H1 (cell line): ENCODE measurements at regions not wholly inside any gene's neighbourhood (a gene's known extent, or its start where the extent isn't known, plus 50 kb on each side); places are given as distances from the start of the nearest gene placed in this dataset.
"Not testable (repeated sequence)": the region's sequence is repeated elsewhere in the genome, so short reads cannot be mapped to it uniquely, and the experiment has no call there.

Experiments used
- CTCF ChIA-PET: fragments of 300-600 bp; sonication (Branson Sonifier 250); formaldehyde crosslinking; loops from one replicate; lab custom pipeline; 2021; ENCODE audit not compliant: partially characterized antibody; lab: Charles Lee
- POLR2A ChIA-PET: fragments of 300-600 bp; sonication (Branson Sonifier 250); formaldehyde crosslinking; loops from one replicate; lab custom pipeline; 2021; ENCODE audit warnings: inconsistent platforms; ENCODE audit not compliant: partially characterized antibody; lab: Charles Lee
- DNase-seq, 2 experiments: peaks; one replicate each; pipeline versions ENCODE4 v3.0.0 to v3.0.0-alpha.2; 2010 to 2022; ENCODE audit warnings: low spot score in 2 of 2, low read depth in 1 of 2, mixed read lengths in 1 of 2
- FAIRE-seq: peaks from 2 replicates; lab custom pipeline; 2011; peaks lifted over from hg19 to GRCh38; lab: Jason Lieb, UNC
- H2AFZ ChIP-seq: 2 replicates; pipeline ENCODE4 v1.8.1; 2012; ENCODE audit warnings: low read length, inconsistent platforms
- H2AK5ac ChIP-seq: 2 replicates; pipeline ENCODE4 v1.6.1; 2013; ENCODE audit warnings: low read depth, low read length
- H2BK120ac ChIP-seq: replicated peaks from 2 replicates; pipeline ENCODE3; 2013; ENCODE audit warnings: low read depth, low read length, inconsistent platforms
- H2BK12ac ChIP-seq: 2 replicates; pipeline ENCODE4 v1.6.1; 2013; ENCODE audit warnings: low read depth, low read length
- H2BK15ac ChIP-seq: 2 replicates; pipeline ENCODE4 v1.6.1; 2013; ENCODE audit warnings: low read length
- H2BK20ac ChIP-seq: 2 replicates; pipeline ENCODE4 v1.6.1; 2013; ENCODE audit warnings: low read length
- H2BK5ac ChIP-seq: 2 replicates; pipeline ENCODE4 v1.6.1; 2013; ENCODE audit warnings: low read depth, low read length
- H3K14ac ChIP-seq: 2 replicates; pipeline ENCODE4 v1.6.1; 2013; ENCODE audit warnings: inconsistent platforms; ENCODE audit not compliant: insufficient read length
- H3K18ac ChIP-seq: 2 replicates; pipeline ENCODE4 v1.6.1; 2013; ENCODE audit warnings: low read length; ENCODE audit errors: extremely low read depth
- H3K23ac ChIP-seq: 2 replicates; pipeline ENCODE4 v1.6.1; 2013; ENCODE audit warnings: inconsistent platforms; ENCODE audit not compliant: insufficient read length
- H3K23me2 ChIP-seq: 2 replicates; pipeline ENCODE4 v1.6.1; 2013; ENCODE audit warnings: low read depth, low read length
- H3K27ac ChIP-seq: 2 replicates; pipeline ENCODE4 v1.6.1; 2011; ENCODE audit warnings: low read depth, low read length, inconsistent platforms
- H3K27me3 ChIP-seq, 4 experiments: replicated peaks in 1 of 4; 1 replicate in 1 of 4; 2 replicates in 3 of 4; pipeline versions ENCODE4 v1.6.1 to v1.8.1; 2011 to 2013; ENCODE audit warnings: low read length in 3 of 4, mild to moderate bottlenecking in 3 of 4, inconsistent platforms in 2 of 4, mixed read lengths in 2 of 4, moderate library complexity in 1 of 4; ENCODE audit not compliant: control insufficient read depth in 3 of 4, insufficient read depth in 3 of 4; ENCODE audit errors: extremely low read depth in 1 of 4
- H3K36me3 ChIP-seq, 4 experiments: 2 replicates each; pipeline versions ENCODE4 v1.6.1 to v1.8.1; 2011 to 2013; ENCODE audit warnings: mild to moderate bottlenecking in 4 of 4, low read length in 3 of 4, moderate library complexity in 2 of 4, control low read depth in 1 of 4, inconsistent platforms in 1 of 4; ENCODE audit not compliant: insufficient read depth in 4 of 4, control insufficient read depth in 2 of 4
- H3K4ac ChIP-seq: replicated peaks from 2 replicates; pipeline ENCODE3; 2013; ENCODE audit warnings: low read length, low read depth, mixed read lengths, inconsistent platforms; ENCODE audit not compliant: insufficient read length
- H3K4me1 ChIP-seq, 4 experiments: replicated peaks in 1 of 4; 1 replicate in 1 of 4; 2 replicates in 3 of 4; pipeline versions ENCODE4 v1.6.1 to v1.8.1; 2011 to 2013; ENCODE audit warnings: low read length in 3 of 4, inconsistent platforms in 2 of 4, mixed read lengths in 1 of 4; ENCODE audit not compliant: insufficient read depth in 4 of 4, control insufficient read depth in 3 of 4
- H3K4me2 ChIP-seq, 2 experiments: 2 replicates each; pipeline versions ENCODE4 v1.6.1 to v1.8.1; 2011 to 2013; ENCODE audit warnings: low read depth in 2 of 2, low read length in 2 of 2, control low read depth in 1 of 2, inconsistent platforms in 1 of 2, mild to moderate bottlenecking in 1 of 2; ENCODE audit not compliant: insufficient read depth in 1 of 2
- H3K4me3 ChIP-seq, 4 experiments: fragments of 200-600, 300-600 bp in 1 of 4; sonication (generic), shearing (Covaris generic), sonication (Bioruptor Twin) in 1 of 4; 2 replicates each; pipeline versions ENCODE4 v1.5.1 to v1.8.1; 2011 to 2016; ENCODE audit warnings: low read length in 4 of 4, low read depth in 3 of 4, control low read depth in 2 of 4, inconsistent platforms in 2 of 4, mild to moderate bottlenecking in 2 of 4, mixed read lengths in 1 of 4, moderate library complexity in 1 of 4; ENCODE audit not compliant: insufficient read depth in 2 of 4; ENCODE audit errors: extremely low read depth in 1 of 4
- H3K56ac ChIP-seq: replicated peaks from 2 replicates; pipeline ENCODE3; 2013; ENCODE audit warnings: low read depth, mild to moderate bottlenecking, mixed read lengths, low read length, inconsistent platforms; ENCODE audit not compliant: insufficient read length
- H3K79me1 ChIP-seq: 2 replicates; pipeline ENCODE4 v1.6.1; 2013; ENCODE audit warnings: low read depth, low read length, control low read depth
- H3K79me2 ChIP-seq, 2 experiments: 2 replicates each; pipeline versions ENCODE4 v1.6.1 to v1.8.1; 2012 to 2013; ENCODE audit warnings: low read length in 2 of 2, mild to moderate bottlenecking in 2 of 2, inconsistent platforms in 1 of 2; ENCODE audit not compliant: insufficient read depth in 2 of 2, control insufficient read depth in 1 of 2
- H3K9ac ChIP-seq, 4 experiments: replicated peaks in 1 of 4; 1 replicate in 1 of 4; 2 replicates in 3 of 4; pipeline versions ENCODE4 v1.6.1 to v1.8.1; 2011 to 2013; ENCODE audit warnings: low read depth in 3 of 4, low read length in 3 of 4, control low read depth in 2 of 4, mild to moderate bottlenecking in 2 of 4, moderate library complexity in 2 of 4, inconsistent platforms in 1 of 4; ENCODE audit errors: extremely low read depth in 1 of 4
- H3K9me3 ChIP-seq, 2 experiments: 2 replicates each; pipeline versions ENCODE4 v1.6.1 to v1.8.1; 2012 to 2013; ENCODE audit warnings: mild to moderate bottlenecking in 2 of 2, moderate library complexity in 2 of 2, control low read depth in 1 of 2, inconsistent platforms in 1 of 2, low read depth in 1 of 2, low read length in 1 of 2, mixed read lengths in 1 of 2; ENCODE audit not compliant: insufficient read depth in 2 of 2
- H4K20me1 ChIP-seq, 2 experiments: replicated peaks in 1 of 2; 2 replicates each; pipeline versions ENCODE3 to v1.8.1; 2011 to 2013; ENCODE audit warnings: inconsistent platforms in 2 of 2, low read length in 2 of 2, mild to moderate bottlenecking in 1 of 2; ENCODE audit not compliant: insufficient read depth in 2 of 2, control insufficient read depth in 1 of 2
- H4K5ac ChIP-seq: 2 replicates; pipeline ENCODE4 v1.6.1; 2013; ENCODE audit warnings: low read length, low read depth, mixed read lengths, inconsistent platforms; ENCODE audit not compliant: insufficient read length
- H4K8ac ChIP-seq: 2 replicates; pipeline ENCODE4 v1.8.0; 2013; ENCODE audit warnings: mild to moderate bottlenecking, moderate library complexity, low read length, inconsistent platforms; ENCODE audit not compliant: insufficient read depth; ENCODE audit errors: extremely low read depth
- H4K91ac ChIP-seq: replicated peaks from 2 replicates; pipeline ENCODE3; 2013; ENCODE audit warnings: low read length, mixed read lengths, inconsistent platforms; ENCODE audit not compliant: insufficient read length
- WGBS, 2 experiments: shearing (Covaris generic) in 1 of 2; methylation state at CpG; one replicate each; pipeline versions ENCODE4 v1.1.6 to v1.1.7; 2013 to 2015; ENCODE audit warnings: low lambda C conversion rate in 2 of 2, mixed read lengths in 2 of 2, inconsistent platforms in 1 of 2, low coverage in 1 of 2, missing lambda C conversion rate in 1 of 2; ENCODE audit not compliant: insufficient replicate concordance in 2 of 2, insufficient coverage in 1 of 2, insufficient read length in 1 of 2; ENCODE audit errors: extremely low coverage in 1 of 2, missing lambda C conversion rate in 1 of 2; 5-methylcytosine and 5-hydroxymethylcytosine counted together

DNA sequence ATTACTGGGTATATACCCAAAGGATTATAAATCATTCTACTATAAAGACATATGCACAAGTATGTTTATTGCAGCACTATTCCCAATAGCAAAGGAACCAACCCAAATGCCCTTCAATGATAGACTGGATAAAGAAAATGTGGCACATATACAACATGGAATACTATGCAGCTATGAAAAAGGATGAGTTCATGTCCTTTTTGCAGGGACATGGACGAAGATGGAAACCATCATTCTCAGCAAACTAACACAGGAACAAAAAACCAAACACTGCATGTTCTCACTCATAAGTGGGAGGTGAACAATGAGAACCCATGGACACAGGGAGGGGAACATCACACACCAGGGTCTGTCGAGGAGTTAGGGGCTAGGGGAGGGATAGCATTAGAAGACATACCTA is 129.2 kb downstream of the CYLC1 start:
- H3K23me2 ChIP-seq, H2BK120ac ChIP-seq, H2BK20ac ChIP-seq, H3K79me1 ChIP-seq, DNase-seq, H2BK12ac ChIP-seq, H3K9ac ChIP-seq, H3K23ac ChIP-seq, H3K18ac ChIP-seq, CTCF ChIA-PET, H3K4me3 ChIP-seq, H3K36me3 ChIP-seq, H3K14ac ChIP-seq, H4K8ac ChIP-seq, H2BK15ac ChIP-seq, H4K5ac ChIP-seq, H4K20me1 ChIP-seq, H2BK5ac ChIP-seq, H3K79me2 ChIP-seq, H2AK5ac ChIP-seq, FAIRE-seq, H3K9me3 ChIP-seq, POLR2A ChIA-PET, H2AFZ ChIP-seq, H4K91ac ChIP-seq, H3K4ac ChIP-seq, H3K27ac ChIP-seq, H3K27me3 ChIP-seq, H3K4me2 ChIP-seq, H3K56ac ChIP-seq, H3K4me1 ChIP-seq: not testable (repeated sequence)
- 83% methylated on average over 2 of the region's 2 CpGs; no CpG with 5 or more reads in 1 of the 2 experiments for WGBS, 2 experiments
